ENCODE measurements at regions not wholly inside any gene's neighbourhood (a gene's known extent, or its start where the extent isn't known, plus 50 kb on each side); places are given as distances from the start of the nearest gene placed in this dataset.

- no peak for TF ChIP-seq POLR2AphosphoS5 (IDR thresholded peaks at IDR 0.05)
- TF ChIP-seq POLR2A (IDR thresholded peaks at IDR 0.05): no peak
Observed at GRCh38 chr2:49836017-49836416, 681.7 kb upstream of the FSHR start.
